Left colon (tissue), 2 donors: ENCODE measurements at regions not wholly inside any gene's neighbourhood (a gene's known extent, or its start where the extent isn't known, plus 50 kb on each side); places are given as distances from the start of the nearest gene placed in this dataset.
"Not testable (repeated sequence)": the region's sequence is repeated elsewhere in the genome, so short reads cannot be mapped to it uniquely, and the experiment has no call there.

ENCODE experiments used
- ATAC-seq: fragments of 200-7000 bp; cut with Tn5 transposase; one replicate; pipeline ENCODE4 v1.9.1; 2020; ENCODE audit warnings: mild to moderate bottlenecking, moderate library complexity
- DNase-seq, 2 donors: peaks; one replicate each; pipeline ENCODE4 v3.0.0-alpha.2; 2020
- intact Hi-C, 2 donors: fragments of 100-400 bp; cut with DNase I in 1 of 2; cut with micrococcal nuclease in 1 of 2; formaldehyde crosslinking; loops; one replicate each; pipeline versions ENCODE4 v1.11.2 to v1.14.0; 2022; cut with DNase I, micrococcal nuclease
- donor health status: DM: no; HTN: no; CAD: no.
- donor health status: DM: yes; HTN: yes; CAD: no.

DNA sequence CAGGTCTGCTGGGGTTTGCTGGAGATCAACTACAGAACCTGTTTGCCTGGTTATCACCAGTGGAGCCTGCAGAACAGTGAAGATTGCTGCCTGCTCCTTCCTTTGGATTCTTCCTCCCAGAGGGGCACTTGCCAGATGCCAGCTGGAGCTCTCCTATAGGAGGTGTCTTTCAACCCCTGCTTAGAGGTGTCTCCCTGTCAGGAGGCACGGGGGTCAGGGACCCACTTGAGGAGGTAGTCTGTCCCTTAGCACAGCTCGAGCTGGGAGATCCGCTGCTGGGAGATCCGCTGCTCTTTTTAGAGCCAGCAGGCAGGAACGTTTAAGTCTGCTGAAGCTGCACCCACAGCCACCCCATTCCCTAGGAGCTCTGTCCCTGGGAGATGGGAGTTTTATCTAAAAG lies 1806.3 kb upstream of the ADGRL3 start:
- intact Hi-C loops: no loop called here
- ATAC-seq (no peak), DNase-seq (no peak)

DNA sequence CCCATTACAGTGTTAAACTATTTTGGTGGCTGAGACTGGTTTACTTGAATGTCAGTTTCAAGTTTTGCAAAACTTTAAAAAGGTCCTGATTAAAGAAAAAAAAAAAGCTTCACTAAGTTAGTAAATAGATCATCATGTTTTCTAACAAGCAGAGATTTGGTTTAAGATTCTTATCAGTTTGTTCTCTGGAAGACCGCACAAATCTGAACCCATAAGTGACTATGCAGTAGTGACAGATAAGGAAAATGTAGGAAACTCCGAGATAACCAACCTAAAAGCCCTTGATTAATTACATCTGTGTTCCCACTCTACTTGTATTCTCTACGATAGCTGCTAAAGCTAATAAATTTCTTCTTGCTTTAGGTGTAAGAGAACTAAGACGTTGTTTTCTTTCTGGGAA lies 1799.8 kb upstream of the ADGRL3 start:
- intact Hi-C loops: no loop called here
- DNase-seq (no peak), ATAC-seq (no peak)

DNA sequence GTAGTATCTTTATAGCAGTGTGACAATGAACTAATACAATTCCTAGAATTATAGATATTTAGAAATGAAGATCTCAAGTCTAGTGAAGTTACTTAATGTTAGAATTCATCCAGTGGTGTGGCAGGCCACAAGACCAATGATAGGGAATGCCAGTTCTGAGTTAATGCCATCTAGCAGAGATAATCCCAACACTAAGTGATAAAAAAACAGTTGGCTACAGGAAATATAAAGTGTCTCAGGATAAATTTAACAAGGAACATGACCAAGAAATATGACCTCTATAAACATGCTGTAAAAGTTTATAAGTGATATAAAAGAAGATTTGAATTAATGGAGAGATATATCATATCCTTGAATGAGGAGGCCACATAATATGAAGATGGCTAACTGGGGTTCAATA lies 1790.5 kb upstream of the ADGRL3 start:
- no peak for DNase-seq
- no peak for ATAC-seq
- intact Hi-C loops: no loop called here

DNA sequence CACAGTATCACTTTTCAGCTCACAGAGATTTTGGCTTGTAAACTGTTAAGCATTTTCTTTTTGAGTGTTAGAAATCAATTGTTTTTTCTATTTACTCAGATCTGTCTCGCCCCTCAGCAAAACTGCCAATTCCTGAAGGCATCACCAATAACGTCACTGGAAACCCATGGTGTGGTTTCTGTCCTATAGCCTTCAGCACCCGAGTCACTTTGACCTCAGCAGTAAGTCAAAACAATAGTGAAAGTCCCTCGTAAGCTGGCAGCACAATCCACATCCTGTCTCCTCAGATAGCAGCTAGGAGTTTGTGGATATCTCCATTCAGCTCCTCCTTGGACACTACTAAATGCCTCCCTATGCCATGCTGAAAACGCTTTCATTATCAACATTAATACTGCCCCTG lies 1787.4 kb upstream of the ADGRL3 start:
- ATAC-seq (no peak), DNase-seq (no peak)
- intact Hi-C loops: no loop called here

DNA sequence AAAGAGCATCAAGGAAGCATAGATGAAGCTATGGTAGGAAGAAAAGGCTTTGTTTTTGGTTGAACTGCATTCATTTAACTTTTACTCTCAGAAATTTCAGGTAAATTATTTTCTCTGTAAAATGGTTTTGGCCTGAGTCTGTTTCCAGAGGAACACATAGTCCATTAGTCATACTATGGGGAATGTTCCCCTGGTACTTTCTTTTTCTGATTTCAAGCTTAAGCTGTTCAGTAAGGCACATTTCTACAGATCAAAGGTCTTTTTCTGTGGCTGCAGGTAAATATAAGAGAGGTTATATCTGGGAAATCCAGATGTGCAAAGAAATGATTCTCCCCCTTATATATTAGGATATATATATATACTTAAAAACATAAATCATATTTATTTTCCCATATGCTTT lies 1744.4 kb upstream of the ADGRL3 start:
- DNase-seq: no peak
- intact Hi-C loops: no loop called here
- ATAC-seq: no peak

DNA sequence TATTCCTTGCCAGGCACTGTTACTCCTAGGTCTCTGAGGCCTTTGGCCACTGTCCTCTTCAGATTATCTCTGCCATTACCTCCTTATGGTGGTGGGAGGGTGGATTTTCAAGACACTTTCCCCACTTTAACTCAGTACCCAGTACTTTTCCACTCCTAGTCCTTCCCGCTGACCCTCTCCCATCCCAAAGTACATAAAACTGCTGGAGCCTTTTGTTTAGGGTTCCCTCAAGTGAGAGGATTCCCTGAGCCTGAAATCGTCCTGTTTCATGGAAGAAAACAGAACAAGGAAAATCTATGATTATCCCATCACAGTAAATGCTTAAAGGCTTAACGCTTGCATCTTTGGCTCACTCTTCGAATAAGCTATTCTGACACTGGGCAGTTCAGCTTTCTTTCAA lies 1742.5 kb upstream of the ADGRL3 start:
- intact Hi-C loops: no loop called here
- no peak for ATAC-seq
- DNase-seq: no peak

DNA sequence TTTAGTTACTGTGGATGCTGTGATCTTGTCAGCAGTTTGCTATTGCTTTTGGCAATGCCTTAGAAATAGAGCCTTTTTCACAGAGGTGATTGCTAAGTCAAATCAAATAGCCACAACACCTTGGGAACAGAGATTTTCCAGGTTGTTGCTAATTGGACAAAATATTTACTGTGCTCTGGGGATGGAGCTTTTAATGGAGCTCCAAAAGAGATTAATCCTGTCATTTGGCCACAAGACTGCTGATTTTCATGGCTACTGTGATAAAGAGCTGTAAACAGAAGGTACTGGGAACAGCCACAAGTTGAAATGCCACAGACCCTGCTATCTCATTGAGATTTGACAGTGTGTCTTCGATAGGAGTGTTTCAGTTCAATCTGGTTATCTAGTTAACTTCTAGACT lies 1715.2 kb upstream of the ADGRL3 start:
- intact Hi-C loops: no loop called here
- DNase-seq (no peak), ATAC-seq (no peak)

DNA sequence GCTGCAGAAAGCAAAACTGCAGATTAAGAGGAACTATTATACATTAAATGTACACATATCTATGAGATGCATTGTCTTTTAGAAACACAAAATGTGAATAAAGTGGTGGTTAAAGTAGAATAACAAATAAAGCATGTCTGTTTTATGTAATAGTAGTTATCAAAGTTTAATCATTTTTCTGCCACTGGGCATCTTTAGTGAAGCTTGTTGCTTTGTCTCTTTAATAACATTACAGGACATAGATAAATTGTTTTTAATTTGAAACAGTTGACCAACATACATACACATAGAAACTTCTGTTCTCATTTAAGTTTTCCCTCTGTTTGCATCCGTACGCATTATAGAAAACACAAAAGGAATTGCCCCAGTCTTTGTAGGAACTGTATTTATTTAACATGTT lies 1700.0 kb upstream of the ADGRL3 start:
- DNase-seq: no peak
- intact Hi-C loops: no loop called here
- ATAC-seq: no peak

DNA sequence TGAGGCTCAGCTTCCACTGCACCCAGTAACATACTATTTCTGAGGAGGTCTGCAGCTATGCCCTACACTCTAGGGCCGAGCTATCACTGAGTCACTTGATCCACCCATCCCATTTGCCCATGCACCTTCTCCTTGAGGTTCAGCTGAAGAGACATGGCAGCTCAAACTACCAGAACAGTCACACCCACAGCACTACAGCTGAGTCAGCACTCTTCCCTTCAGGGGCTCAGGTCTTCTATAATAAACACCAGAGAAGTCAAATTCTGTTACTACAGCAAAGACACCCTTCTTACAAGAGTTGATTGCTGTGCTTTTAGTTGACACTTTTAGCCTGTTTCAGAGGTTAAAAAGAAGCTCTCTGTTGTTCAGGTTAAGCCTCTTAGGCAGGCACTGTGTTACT lies 1696.4 kb upstream of the ADGRL3 start:
- intact Hi-C loops: no loop called here
- DNase-seq (no peak), ATAC-seq (no peak)

DNA sequence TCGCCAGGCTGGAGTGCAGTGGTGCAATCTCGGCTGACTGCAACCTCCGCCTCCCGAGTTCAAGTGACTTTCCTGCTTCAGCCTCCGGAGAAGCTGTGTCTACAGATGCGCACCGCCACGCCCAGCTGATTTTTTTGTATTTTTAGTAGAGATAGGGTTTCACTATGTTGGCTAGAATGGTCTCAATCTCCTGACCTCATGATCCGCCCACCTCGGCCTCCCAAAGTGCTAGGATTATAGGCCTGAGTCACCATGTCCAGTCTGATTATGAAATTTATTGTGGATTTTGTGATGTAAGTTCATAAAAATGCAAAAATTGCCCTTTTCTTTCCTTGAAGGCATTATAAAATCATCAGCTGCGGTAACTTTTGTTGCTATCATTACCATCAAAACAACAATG lies 1688.3 kb upstream of the ADGRL3 start:
- DNase-seq, ATAC-seq, intact Hi-C loops: not testable (repeated sequence)

DNA sequence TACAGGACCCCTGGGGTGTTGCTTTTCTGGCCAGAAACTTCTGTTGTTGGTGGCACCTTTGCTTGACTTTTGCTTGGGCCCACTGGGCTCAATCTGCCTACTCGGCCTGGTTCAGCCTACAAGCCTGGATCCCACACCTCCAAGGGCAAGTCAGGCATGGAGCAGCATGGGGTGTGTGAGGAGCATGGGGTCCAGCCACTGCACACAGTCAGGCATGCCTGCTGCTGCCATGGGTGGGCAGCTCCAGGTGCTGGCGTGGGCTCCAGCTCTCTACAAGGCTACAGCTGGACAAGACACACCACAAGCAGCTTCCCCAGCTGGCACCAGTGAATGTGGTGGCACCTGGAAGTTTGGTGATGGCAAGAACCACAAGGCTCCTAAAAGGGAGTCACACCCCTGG lies 1683.1 kb upstream of the ADGRL3 start:
- intact Hi-C loops: no loop called here
- no peak for ATAC-seq
- DNase-seq: no peak

DNA sequence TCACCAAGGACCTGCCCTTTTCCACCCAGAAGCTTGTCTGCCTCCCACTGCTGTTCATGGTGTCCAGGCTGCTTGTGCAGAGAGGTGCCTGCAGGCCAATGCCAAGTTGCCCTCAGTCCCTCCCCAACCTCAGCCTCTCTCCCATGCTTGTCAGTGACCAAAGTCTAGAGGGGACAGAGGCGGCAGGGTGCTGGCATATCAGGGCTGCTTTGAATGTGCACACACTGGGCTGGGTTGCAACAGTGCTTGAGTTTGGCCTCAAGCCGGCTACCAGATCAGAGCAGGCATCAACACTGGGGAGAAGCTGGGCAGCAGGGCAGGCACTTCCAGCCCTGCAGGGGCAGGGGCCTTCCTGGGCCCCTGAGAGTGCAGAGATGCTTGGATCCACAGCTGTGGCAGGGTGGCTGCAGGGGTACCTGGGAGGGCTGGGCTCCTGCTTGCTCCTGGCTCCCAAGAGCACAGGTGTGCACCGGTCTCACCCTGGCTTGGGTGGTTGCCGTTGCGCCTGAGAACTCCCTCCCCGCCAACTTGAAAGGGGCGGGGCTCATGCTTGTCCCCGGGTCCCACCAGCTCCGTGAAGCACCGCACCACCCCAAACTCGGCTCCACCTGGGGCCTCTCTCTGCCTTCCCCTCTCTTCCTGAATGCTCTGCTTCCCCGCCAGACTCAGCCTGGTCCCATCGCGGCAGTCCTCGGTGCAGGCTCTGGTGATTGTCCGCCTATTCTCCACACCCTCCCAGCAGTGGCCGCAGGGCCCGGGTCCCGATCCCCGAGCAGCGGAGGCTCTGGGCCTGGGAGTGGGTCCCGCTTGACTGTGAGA lies 1681.9 kb upstream of the ADGRL3 start:
- intact Hi-C loops: no loop called here
- no peak for DNase-seq
- no peak for ATAC-seq

DNA sequence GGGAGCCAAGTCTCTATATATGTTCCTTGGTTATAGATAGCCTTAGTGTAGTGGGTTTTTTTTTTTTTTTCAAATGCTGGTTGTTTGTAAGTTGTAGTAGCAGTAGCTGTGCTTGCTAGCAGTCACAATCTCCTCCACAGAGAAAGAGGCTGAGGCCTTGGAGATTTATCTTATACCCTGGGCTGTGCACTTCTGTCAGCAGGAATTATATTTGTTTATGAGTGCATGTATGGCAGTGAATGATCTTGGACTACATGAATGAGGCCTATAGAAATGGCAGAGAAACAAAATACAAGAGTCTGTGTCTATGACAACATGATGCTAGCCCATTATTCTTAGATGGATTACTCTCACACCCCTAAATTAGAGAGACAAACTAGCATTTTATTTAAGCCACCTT lies 1674.2 kb upstream of the ADGRL3 start:
- DNase-seq (no peak), ATAC-seq (no peak)
- intact Hi-C loops: no loop called here

DNA sequence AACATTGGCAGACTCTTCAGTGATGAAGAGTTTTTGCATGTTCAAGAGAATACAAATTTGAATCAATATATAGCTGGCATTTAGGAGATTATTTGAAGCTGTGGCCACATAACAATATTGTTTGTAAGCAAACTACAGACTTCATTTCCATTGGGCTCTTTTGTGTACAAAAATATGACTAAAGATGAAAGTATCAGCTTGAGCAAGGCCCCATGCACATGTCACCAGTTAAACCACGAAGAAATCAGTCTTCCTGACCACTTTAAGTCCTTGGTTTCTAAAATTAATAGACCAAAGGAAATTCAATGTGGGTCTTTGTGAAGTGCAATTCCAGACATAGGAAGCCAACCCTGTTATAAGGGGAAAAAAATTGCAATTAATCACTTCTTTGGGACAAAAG lies 1664.6 kb upstream of the ADGRL3 start:
- intact Hi-C loops: no loop called here
- no peak for ATAC-seq

DNA sequence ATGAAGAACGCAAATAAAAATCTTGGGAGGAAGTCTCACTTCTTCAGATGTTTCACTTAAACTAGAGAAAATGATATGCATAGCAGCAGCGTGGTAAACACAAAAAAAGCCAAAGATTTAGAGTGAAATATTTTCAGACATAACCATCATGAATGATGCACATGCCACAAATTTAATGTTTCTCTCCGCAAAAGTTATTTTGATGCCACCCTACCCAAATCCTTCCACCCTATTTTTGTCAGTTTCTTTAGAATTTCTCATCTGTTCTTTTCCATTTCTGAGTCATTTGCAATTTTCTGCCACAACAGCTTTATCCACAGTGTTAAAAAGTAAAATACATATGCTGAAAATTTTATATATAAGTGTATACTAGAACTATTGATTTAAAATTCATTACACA lies 1663.7 kb upstream of the ADGRL3 start:
- intact Hi-C loops: no loop called here
- DNase-seq: no peak
- no peak for ATAC-seq

More for the DNA sequence above, 1664.6 kb upstream of the ADGRL3 start:
- DNase-seq: no peak

DNA sequence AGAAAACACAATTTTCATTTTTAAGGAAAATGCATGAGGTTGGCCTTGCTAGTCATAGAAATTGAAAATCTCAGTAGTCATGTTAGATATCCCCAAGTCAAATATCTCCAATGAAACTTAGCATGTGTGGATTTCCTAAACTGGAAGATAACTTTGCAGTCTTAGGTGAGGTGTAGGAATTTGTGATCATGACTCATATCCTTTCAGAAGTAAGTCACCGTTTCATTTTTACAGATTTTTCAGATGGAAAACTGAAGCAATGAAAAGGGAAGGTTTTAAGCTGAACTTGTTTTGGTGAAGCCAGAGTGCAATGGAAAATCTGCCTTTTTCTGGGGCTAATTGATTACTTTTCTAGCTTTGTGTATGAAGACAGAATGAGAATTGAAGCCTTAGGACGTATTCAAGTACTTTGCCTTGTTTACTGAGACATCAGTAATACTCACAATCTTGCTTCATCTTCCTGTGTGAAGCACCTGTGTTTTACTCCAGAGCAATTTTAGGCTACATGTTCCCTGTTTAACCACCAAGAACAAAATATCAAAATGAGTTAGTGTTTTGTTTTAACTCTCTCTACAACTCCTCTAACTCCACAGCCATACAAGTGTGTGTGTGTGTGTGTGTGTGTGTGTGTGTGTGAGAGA lies 1662.8 kb upstream of the ADGRL3 start:
- DNase-seq (no peak), ATAC-seq (no peak)
- intact Hi-C loops: no loop called here

DNA sequence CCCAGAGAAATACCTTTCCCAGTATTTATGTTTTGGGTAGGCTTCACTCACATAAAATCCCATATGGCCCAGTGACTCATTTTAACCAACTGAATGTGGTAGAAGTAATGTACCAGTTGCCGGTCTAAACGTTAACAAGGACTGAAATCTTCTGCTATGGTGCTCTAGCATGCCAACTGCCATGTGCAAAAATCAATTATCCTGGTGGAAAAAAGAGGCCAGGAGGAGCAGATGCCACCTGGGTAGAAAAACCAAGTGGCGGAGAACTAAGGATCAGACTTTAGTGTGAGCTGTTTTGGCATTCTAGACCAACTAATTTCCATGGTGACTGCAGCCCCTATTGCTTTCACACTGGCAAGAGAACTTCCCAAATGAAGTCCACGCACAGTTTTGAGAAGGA lies 1660.7 kb upstream of the ADGRL3 start:
- DNase-seq: no peak
- intact Hi-C loops: no loop called here
- no peak for ATAC-seq

DNA sequence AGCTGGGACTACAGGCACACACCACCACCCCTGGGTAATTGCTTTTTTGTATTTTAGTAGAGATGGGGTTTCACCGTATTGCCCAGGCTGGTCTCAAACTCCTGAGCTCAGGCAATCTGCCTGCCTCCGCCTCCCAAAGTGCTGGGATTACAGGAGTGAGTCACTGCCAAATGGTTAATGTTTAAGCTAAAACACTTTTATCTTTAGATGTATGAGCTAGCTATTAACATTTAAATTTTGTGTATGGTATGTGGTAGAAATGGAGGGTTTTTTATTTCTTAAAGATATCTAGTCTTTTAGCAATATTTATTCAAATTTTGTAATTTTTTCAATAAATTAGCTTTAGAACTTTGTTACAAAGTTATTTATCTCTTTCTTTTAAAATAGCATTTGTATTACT lies 1659.8 kb upstream of the ADGRL3 start:
- ATAC-seq (no peak), DNase-seq (no peak)

DNA sequence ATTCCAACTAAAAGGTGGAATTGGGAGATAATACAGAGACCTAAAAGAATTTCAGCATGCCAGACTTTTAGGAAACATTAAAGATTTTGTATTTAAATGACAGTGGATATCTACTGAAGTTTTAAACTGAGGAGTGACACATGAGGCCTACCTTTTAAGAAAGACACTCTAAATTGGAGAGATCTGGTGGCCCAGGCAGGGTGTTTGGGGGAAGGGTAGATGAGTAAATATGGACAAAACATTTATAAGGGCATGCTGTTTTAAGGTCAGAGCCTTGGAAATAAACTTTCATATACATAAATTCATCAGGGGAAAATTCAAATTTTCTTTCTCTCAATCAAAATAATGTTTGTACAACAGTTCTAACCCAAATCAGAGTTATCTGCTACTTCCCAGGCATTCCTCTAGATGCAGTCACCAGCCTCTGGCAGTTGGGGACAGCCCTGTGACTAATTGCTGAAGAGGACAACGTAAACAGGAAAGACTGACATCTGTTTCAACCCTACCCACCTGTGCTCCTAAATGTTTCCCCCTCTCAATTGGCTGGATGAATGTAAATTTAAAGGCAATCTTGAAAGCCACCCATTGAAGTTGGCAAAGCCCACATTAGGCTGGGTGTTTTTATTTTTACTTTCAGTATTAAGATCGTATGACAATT lies 1646.9 kb upstream of the ADGRL3 start:
- intact Hi-C loops: no loop called here
- DNase-seq (no peak), ATAC-seq (no peak)

More for the DNA sequence above, 1659.8 kb upstream of the ADGRL3 start:
- intact Hi-C loops: no loop called here

DNA sequence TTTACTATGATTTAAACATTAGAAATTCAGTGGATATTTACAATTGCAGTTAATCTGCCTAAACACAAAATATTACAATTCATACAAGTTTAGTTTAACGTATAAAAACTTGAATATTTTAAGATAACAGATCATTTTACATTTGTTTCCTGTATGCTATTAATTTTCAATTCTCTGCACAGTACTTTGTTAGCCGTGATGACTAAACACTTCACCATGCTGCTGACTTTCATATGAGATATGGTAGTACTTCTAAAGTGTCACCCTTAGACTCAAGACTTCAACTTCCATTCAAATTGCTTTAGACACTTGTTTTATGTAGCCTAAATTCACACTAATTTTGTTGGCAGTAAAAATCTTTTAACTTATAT lies 1646.4 kb upstream of the ADGRL3 start:
- intact Hi-C loops: no loop called here
- DNase-seq (no peak), ATAC-seq (no peak)
